ENCODE measurements at regions not wholly inside any gene's neighbourhood (a gene's known extent, or its start where the extent isn't known, plus 50 kb on each side); places are given as distances from the start of the nearest gene placed in this dataset.

GRCh38 chr3:177968891-177969290, 567.3 kb upstream of the KCNMB2 start:
- TF ChIP-seq CTCF (IDR thresholded peaks at IDR 0.05; ENCODE audit: extremely low read depth, low read depth, low read length): no peak
- H3K36me3 ChIP-seq (ENCODE audit: insufficient read depth, low read length): no peaks in the 10 kb centered on the region
- H3K4me2 ChIP-seq (ENCODE audit: insufficient read depth, low read length): no peak overlapping the region
- no peak overlapping the region for H2AFZ ChIP-seq (ENCODE audit: low read length)
- DNase-seq (ENCODE audit: insufficient read length, low spot score, missing footprints): no peak
- H3K4me1 ChIP-seq (ENCODE audit: insufficient read depth, low read length): peaks cover 10% of the 10 kb centered on the region
- no peaks in the 10 kb centered on the region for H3K27me3 ChIP-seq (ENCODE audit: insufficient read depth, low read length)
- H4K20me1 ChIP-seq (ENCODE audit: insufficient read depth, low read length): no peaks in the 10 kb centered on the region
- no peak overlapping the region for H3K4me3 ChIP-seq (ENCODE audit: insufficient read depth, low read length)
- H3K9me3 ChIP-seq (ENCODE audit: low read depth, low read length): no peaks in the 10 kb centered on the region
- H3K79me2 ChIP-seq (ENCODE audit: insufficient read depth, low read length): no peaks in the 10 kb centered on the region
- no peak overlapping the region for H3K27ac ChIP-seq (ENCODE audit: low read depth, low read length)

GRCh38 chr3:177973241-177973840, 562.9 kb upstream of the KCNMB2 start:
- peak overlapping the region; percentile 60 for H3K27ac ChIP-seq (ENCODE audit: low read depth, low read length)
- no peak overlapping the region for H3K4me3 ChIP-seq (ENCODE audit: insufficient read depth, low read length)
- H4K20me1 ChIP-seq (ENCODE audit: insufficient read depth, low read length): no peaks in the 10 kb centered on the region
- no peaks in the 10 kb centered on the region for H3K9me3 ChIP-seq (ENCODE audit: low read depth, low read length)
- H3K4me1 ChIP-seq (ENCODE audit: insufficient read depth, low read length): peaks cover 35% of the 10 kb centered on the region
- peak; percentile 56 for DNase-seq (ENCODE audit: insufficient read length, low spot score, missing footprints)
- H3K4me2 ChIP-seq (ENCODE audit: insufficient read depth, low read length): no peak overlapping the region
- TF ChIP-seq CTCF (IDR thresholded peaks at IDR 0.05; ENCODE audit: extremely low read depth, low read depth, low read length): no peak
- no peaks in the 10 kb centered on the region for H3K27me3 ChIP-seq (ENCODE audit: insufficient read depth, low read length)
- H2AFZ ChIP-seq (ENCODE audit: low read length): peak overlapping the region; percentile 34
- no peaks in the 10 kb centered on the region for H3K36me3 ChIP-seq (ENCODE audit: insufficient read depth, low read length)
- no peaks in the 10 kb centered on the region for H3K79me2 ChIP-seq (ENCODE audit: insufficient read depth, low read length)

- Histone ChIP-seq H3K79me2 (ENCODE audit: insufficient read depth, low read length) (no peaks in the 10 kb centered on the region), H4K20me1 (ENCODE audit: insufficient read depth, low read length) (no peaks in the 10 kb centered on the region), H3K27ac (ENCODE audit: low read depth, low read length) (peak overlapping the region; percentile 91), H3K4me2 (ENCODE audit: insufficient read depth, low read length) (no peak overlapping the region), H3K27me3 (ENCODE audit: insufficient read depth, low read length) (no peaks in the 10 kb centered on the region), H3K4me1 (ENCODE audit: insufficient read depth, low read length) (peaks cover 37% of the 10 kb centered on the region), H3K36me3 (ENCODE audit: insufficient read depth, low read length) (no peaks in the 10 kb centered on the region), H3K4me3 (ENCODE audit: insufficient read depth, low read length) (no peak overlapping the region), H2AFZ (ENCODE audit: low read length) (peak overlapping the region; percentile 18), H3K9me3 (ENCODE audit: low read depth, low read length) (no peaks in the 10 kb centered on the region)
- no peak for DNase-seq (ENCODE audit: insufficient read length, low spot score, missing footprints)
- no peak for TF ChIP-seq CTCF (IDR thresholded peaks at IDR 0.05; ENCODE audit: extremely low read depth, low read depth, low read length)
These were observed 560.0 kb upstream of the KCNMB2 start for GRCh38 chr3:177976241-177976640.

- Histone ChIP-seq H3K9me3 (ENCODE audit: low read depth, low read length) (no peaks in the 10 kb centered on the region), H3K27ac (ENCODE audit: low read depth, low read length) (peak overlapping the region; percentile 91), H3K4me2 (ENCODE audit: insufficient read depth, low read length) (peak overlapping the region; percentile 72), H3K27me3 (ENCODE audit: insufficient read depth, low read length) (no peaks in the 10 kb centered on the region), H3K79me2 (ENCODE audit: insufficient read depth, low read length) (no peaks in the 10 kb centered on the region), H3K4me1 (ENCODE audit: insufficient read depth, low read length) (peaks cover 40% of the 10 kb centered on the region), H4K20me1 (ENCODE audit: insufficient read depth, low read length) (no peaks in the 10 kb centered on the region), H3K4me3 (ENCODE audit: insufficient read depth, low read length) (no peak overlapping the region), H2AFZ (ENCODE audit: low read length) (no peak overlapping the region), H3K36me3 (ENCODE audit: insufficient read depth, low read length) (no peaks in the 10 kb centered on the region)
- no peak for DNase-seq (ENCODE audit: insufficient read length, low spot score, missing footprints)
- TF ChIP-seq CTCF (IDR thresholded peaks at IDR 0.05; ENCODE audit: extremely low read depth, low read depth, low read length): no peak
These were observed 559.4 kb upstream of the KCNMB2 start for GRCh38 chr3:177976866-177977265.

Measured in osteoblast (primary cell).